ENCODE measurements at regions not wholly inside any gene's neighbourhood (a gene's known extent, or its start where the extent isn't known, plus 50 kb on each side); places are given as distances from the start of the nearest gene placed in this dataset.

DNA sequence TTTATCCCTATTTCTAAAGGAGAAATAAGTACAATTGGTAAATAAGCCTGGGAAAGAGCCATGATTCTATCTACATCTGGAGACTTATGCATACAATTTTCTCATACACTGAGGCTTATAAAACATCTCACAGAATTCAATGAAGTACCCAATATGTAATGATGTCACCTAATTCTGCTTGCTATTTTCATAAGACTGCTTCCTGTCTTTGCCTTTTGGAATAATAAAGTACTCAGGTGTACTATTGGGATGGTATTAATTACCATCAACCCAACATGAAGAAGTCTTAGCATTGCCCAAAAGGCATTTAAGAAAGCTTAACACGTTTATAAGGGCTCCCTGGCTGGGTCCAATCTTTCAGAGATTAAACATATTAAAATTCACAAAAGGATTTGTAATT, 216.4 kb upstream of the TSHZ2 start:
- WGBS, 2 donors, result 39 to 43% methylated on average over 1 of the region's 1 CpG
- H3K4me1 ChIP-seq, result no peaks in the 10 kb centered on the region
- no peaks in the 10 kb centered on the region for H3K9me3 ChIP-seq
- H3K36me3 ChIP-seq, result no peaks in the 10 kb centered on the region
- H3K27me3 ChIP-seq, result no peaks in the 10 kb centered on the region
- intact Hi-C loops (cut with DNase I), result no loop called here
- no peak overlapping the region for H3K27ac ChIP-seq
- no peak for TF ChIP-seq POLR2A (IDR thresholded peaks at IDR 0.05)
- TF ChIP-seq, protein P1, sequence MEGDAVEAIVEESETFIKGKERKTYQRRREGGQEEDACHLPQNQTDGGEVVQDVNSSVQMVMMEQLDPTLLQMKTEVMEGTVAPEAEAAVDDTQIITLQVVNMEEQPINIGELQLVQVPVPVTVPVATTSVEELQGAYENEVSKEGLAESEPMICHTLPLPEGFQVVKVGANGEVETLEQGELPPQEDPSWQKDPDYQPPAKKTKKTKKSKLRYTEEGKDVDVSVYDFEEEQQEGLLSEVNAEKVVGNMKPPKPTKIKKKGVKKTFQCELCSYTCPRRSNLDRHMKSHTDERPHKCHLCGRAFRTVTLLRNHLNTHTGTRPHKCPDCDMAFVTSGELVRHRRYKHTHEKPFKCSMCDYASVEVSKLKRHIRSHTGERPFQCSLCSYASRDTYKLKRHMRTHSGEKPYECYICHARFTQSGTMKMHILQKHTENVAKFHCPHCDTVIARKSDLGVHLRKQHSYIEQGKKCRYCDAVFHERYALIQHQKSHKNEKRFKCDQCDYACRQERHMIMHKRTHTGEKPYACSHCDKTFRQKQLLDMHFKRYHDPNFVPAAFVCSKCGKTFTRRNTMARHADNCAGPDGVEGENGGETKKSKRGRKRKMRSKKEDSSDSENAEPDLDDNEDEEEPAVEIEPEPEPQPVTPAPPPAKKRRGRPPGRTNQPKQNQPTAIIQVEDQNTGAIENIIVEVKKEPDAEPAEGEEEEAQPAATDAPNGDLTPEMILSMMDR (IDR thresholded peaks at IDR 0.05), result no peak
- DNase-seq, result no peak
- H3K4me3 ChIP-seq (replicated peaks in 1 of 3), result no peak overlapping the region

DNA sequence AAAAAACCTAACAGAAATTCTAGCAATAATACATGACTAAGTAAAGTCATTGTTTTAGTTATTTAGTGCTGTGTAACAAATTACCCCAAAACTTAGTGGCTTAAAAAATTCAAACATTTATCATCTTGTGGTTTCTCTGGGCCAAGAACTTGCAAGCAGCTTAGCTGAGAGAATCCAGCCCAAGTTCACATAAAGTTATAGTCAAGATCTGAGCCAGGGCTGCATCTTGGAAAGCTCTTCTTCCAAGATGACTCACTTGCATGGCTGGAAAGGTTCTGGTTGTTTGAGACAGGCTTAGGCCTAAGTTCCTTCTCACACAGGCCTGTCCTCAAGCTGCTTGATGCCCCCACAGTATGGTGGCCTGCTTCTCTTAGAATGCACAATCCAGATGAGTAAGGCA, 217.8 kb upstream of the TSHZ2 start:
- H3K27ac ChIP-seq, result no peak overlapping the region
- no peaks in the 10 kb centered on the region for H3K36me3 ChIP-seq
- H3K27me3 ChIP-seq, result no peaks in the 10 kb centered on the region
- H3K9me3 ChIP-seq, result no peaks in the 10 kb centered on the region
- no peak overlapping the region for H3K4me3 ChIP-seq (replicated peaks in 1 of 3)
- no peaks in the 10 kb centered on the region for H3K4me1 ChIP-seq
- TF ChIP-seq POLR2A (IDR thresholded peaks at IDR 0.05), result no peak
- TF ChIP-seq, protein P1 (IDR thresholded peaks at IDR 0.05), result no peak
- no peak for DNase-seq
- intact Hi-C loops (cut with DNase I), result no loop called here

DNA sequence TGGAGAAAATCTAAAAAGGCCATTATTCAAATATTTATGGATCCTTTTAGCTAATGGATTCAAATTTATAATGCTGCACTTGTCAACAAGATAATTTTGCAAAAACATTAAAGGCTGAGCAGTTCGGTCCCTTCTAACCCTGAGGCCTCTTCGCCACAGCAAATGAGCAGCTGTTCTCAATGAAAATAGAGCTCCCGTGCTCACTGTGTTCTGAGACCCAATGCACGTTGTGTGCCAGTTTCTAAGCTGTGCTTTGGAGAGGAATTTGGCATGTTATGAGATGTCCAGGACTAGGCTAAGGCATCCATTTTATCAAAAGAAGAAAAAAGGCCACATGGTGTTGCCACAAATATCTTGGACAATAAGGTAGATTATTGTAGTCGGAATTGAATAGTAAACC, 220.1 kb upstream of the TSHZ2 start:
- no peaks in the 10 kb centered on the region for H3K9me3 ChIP-seq
- no peak for DNase-seq
- no peak for TF ChIP-seq POLR2A (IDR thresholded peaks at IDR 0.05)
- TF ChIP-seq, protein P1 (IDR thresholded peaks at IDR 0.05), result no peak
- no peaks in the 10 kb centered on the region for H3K27me3 ChIP-seq
- WGBS, 2 donors, result 77 to 81% methylated on average over 5 of the region's 5 CpGs
- H3K4me3 ChIP-seq (replicated peaks in 1 of 3), result no peak overlapping the region
- no peak overlapping the region for H3K27ac ChIP-seq
- intact Hi-C loops (cut with DNase I), result no loop called here
- no peaks in the 10 kb centered on the region for H3K36me3 ChIP-seq
- H3K4me1 ChIP-seq, result no peaks in the 10 kb centered on the region

DNA sequence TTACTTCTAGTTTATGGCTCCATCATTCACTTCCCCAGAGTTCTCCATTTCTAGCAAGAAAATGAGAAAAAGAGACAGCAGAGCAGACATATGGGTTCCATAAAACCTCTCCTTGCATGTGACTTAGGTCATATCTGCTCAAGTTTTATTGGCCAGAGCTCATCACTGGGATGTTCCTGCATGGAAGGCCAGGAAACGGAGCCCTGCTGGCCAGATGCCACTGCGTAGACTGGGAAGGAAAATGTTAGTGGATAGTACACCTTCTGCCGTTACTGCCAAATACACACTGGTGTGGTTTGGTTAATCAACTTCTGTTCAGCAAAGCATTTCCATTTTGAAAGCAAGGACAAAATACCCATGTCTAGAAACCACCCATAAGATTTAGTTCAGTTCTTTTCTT, 220.6 kb upstream of the TSHZ2 start:
- TF ChIP-seq POLR2A (IDR thresholded peaks at IDR 0.05), result no peak
- TF ChIP-seq, protein P1 (IDR thresholded peaks at IDR 0.05), result no peak
- no peak for DNase-seq
- no peaks in the 10 kb centered on the region for H3K36me3 ChIP-seq
- H3K27ac ChIP-seq, result no peak overlapping the region
- no peak overlapping the region for H3K4me3 ChIP-seq (replicated peaks in 1 of 3)
- H3K9me3 ChIP-seq, result no peaks in the 10 kb centered on the region
- intact Hi-C loops (cut with DNase I), result no loop called here
- WGBS, 2 donors, result 86 to 95% methylated on average over 3 of the region's 3 CpGs
- no peaks in the 10 kb centered on the region for H3K27me3 ChIP-seq
- no peaks in the 10 kb centered on the region for H3K4me1 ChIP-seq

DNA sequence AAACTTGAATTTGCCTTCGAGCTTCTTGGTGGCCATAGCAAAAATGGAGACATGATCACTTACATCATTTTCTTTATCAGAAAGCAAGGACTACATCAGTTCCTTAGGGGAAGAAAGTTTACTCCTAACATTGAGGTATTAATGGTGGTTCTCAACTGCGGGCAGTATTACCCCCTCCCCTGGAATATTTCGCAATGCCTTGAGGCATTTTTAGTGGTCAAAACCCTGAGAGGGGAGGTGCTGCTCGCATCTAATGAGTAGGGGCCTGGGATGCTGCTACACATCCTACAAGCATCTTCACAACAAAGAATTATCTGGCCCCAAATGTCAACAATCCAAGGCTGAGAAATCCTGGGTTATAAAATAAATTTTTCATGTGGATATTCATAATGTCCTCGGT, 222.2 kb upstream of the TSHZ2 start:
- no peak for DNase-seq
- TF ChIP-seq, protein P1 (IDR thresholded peaks at IDR 0.05), result no peak
- TF ChIP-seq POLR2A (IDR thresholded peaks at IDR 0.05), result no peak
- Histone ChIP-seq H3K4me1 (no peaks in the 10 kb centered on the region), H3K9me3 (no peaks in the 10 kb centered on the region), H3K27ac (no peak overlapping the region), H3K4me3 (replicated peaks in 1 of 3) (no peak overlapping the region), H3K27me3 (no peaks in the 10 kb centered on the region), H3K36me3 (no peaks in the 10 kb centered on the region)
- WGBS, 2 donors, result 83 to 90% methylated on average over 5 of the region's 5 CpGs
- intact Hi-C loops (cut with DNase I), result no loop called here
